HL-60/S4 treated with retinoic acid at 250 ng/mL for 4 days and 3 days (cell line): ENCODE measurements at regions not wholly inside any gene's neighbourhood (a gene's known extent, or its start where the extent isn't known, plus 50 kb on each side); places are given as distances from the start of the nearest gene placed in this dataset.
"Not testable (repeated sequence)": the region's sequence is repeated elsewhere in the genome, so short reads cannot be mapped to it uniquely, and the experiment has no call there.

ENCODE experiments used
- in situ Hi-C: fragments of 300-500 bp; cut with MboI; formaldehyde crosslinking; loops from 2 replicates; pipeline ENCODE4 v1.7.0; 2022; ENCODE audit warnings: low sequenced_read_pairs

DNA sequence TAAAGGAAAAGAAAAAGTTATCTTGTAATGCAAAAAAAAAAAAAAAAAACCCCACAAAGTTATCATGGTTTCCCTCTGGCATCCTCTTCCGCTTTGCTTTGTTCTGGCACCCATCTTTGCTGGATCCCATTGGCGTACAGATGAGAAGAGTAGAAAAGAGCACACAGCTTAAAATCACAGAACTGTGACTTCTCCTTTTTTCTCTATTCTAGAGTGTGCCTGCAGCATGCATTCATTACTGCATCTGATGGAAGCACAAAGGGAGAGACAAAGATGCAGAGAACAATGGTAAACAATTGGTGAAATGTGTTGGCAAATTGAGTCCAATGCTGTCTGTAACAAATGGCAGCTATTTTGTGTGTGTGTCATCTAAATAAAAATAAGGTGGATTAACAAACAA lies 440.8 kb upstream of the PIK3R1 start:
- in situ Hi-C loops = no loop called here

DNA sequence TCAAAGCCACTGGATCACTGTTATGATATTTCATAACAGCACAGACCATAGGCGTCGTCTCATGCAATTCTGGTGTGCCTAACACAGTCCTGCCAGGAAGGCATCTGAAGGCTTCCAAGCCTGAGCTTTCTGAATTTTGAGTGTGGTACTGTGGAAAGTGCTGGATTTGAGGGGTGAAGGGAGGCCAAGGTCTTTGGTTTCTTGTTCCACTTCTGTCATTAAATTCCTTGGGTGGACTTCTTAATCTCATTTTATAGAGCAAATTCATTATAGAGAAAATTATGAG lies 441.3 kb upstream of the PIK3R1 start:
- in situ Hi-C loops = no loop called here

DNA sequence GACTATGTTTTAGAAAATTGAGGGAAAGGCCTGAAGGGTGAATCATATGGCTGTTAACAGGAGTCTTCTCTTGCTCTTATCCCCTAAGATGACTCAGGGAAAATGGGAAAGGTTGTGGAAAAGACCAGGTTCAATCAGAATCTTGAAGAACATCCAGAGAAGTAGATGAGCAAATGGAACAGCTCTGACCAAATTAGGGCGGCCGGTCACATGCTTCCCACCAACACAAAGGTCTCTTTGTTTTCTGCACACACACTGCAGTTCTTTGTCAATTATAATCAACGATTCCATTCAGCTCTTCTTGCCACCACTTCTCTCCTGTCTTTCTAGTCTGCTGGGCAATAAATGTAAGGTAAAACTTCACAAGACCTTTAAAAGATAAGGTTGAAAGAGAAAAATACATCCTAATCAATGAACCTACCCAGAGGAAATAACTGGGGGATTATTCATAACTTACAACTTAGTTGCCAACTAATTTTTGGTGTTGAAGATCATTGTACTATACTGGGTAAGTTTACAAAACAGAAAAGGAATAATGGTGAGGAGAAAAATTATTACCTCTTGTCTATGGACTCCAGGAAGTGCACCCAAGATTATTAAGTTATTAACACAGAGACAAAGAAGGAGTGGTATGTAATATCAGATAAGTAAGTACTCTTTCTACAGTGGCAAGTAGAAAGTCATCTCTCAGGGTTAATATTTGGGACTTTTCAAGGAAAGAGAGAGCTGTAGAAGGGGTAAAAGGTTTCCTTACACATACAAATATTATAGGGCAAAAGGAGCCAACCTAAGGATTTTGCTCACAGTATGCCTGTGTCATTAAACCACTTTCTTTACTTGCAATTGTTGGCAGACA lies 441.9 kb upstream of the PIK3R1 start:
- in situ Hi-C loops = no loop called here

DNA sequence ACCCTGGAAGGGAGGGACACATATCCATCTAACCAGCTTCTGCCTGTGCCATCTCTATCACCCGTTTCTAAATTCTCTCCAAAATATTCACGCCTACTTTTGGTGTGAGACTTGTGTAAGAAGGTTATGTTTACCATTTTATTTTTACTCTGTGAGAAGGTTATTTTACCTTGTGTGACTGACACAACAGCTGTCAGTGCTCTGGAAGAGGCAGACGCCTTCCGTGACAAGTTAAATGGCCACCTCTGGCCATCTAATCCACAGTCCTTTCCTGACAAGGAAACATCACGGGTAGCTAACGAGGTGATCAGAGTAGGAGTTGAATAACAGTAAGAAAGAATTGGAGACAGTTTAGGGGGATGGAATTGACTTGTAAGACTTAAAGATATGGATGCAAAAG lies 443.8 kb upstream of the PIK3R1 start:
- in situ Hi-C loops = no loop called here

DNA sequence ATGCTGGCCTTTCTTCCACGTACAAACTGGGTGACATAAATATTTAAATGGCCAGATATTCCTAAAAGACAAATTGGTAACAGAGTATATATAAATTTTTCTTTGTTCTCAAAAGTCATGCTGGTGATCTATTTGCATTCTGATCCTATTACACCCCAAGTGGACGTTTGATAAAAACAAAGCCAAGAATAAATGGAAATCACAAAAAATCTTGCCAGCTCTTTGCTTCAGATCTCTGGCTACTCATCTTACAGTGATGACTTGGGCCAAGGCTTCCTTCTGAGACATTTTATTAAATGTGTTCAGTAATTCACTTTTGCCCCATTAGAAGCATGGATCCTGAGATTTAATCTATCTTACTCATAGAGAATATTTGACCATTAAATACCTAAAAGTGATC lies 444.3 kb upstream of the PIK3R1 start:
- in situ Hi-C loops = no loop called here

DNA sequence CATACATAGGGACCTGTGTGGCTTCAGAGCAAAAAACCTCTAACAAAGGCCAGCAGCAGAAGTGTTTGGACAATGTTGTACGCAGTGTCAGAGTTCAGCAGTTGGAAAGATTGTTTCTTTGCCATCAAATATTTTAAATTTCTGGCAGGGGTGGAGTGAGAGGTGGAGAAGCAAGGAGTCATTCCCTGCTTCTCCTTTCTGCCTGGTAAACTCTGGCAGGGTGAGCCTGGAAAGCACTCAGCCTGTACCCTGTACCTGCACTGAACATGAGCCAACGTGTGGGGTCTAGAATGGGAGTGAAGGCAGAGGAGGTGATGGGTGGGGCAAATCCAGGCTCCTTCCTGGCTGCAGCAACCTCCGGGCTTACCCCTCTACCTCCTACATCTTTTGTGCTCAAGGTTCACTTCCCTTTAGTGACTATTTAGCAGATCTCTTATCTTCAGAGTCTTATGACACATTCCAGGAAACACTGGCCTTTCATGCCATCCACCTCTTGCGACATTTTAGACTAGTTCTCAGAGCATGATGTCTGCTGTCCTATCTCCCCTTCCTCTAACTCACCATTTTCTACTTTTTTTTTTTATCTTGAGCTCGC lies 445.0 kb upstream of the PIK3R1 start:
- in situ Hi-C loops = no loop called here

DNA sequence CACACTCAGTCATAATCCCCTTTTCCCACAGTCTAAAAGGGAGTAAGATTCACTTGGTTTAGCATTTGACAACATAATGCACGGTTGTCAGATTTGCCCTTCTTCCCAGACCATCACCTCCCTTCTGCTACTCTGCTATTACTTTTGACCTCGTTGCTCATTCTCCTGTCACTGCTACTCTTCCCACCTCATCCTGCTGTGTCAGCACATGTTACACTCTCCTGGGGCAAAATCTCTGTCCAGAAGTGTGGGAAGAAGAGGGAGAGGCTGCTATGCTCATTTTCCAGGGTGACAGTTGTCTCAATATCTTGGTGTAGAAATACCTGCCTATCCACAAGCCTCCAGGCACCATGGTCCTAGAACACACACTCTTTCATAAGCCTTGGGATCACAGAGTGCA lies 449.9 kb upstream of the PIK3R1 start:
- in situ Hi-C loops = no loop called here

DNA sequence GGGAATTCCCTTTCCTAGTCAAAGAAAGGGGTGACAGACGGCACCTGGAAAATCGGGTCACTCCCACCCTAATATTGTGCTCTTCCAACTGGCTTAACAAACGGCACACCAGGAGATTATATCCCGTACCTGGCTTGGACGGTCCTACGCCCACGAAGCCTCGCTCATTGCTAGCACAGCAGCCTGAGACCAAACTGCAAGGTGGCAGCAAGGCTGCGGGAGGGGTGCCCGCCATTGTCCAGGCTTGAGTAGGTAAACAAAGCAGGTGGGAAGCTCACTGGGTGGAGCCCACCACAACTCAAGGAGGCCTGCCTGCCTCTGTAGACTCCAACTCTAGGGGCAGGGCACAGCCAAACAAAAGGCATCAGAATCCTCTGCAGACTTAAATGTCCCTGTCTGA lies 457.8 kb upstream of the PIK3R1 start:
- in situ Hi-C loops = not testable (repeated sequence)

DNA sequence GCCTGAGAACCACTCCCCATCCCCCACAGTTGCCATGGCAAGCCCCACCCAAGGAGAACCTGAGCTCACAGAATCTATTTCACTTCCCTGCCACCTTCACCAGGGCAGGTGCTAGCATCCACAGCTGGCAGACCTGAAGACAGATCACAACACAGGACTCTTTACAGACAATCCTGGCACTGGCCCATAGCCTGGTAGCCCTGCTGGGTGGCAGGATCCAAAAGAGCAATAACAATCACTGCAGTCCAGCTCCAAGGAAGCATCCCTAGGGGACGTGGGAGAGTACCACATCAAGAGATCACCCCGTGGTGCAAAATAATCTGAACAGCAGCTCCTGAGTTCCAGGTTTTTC lies 463.2 kb upstream of the PIK3R1 start:
- in situ Hi-C loops = no loop called here

DNA sequence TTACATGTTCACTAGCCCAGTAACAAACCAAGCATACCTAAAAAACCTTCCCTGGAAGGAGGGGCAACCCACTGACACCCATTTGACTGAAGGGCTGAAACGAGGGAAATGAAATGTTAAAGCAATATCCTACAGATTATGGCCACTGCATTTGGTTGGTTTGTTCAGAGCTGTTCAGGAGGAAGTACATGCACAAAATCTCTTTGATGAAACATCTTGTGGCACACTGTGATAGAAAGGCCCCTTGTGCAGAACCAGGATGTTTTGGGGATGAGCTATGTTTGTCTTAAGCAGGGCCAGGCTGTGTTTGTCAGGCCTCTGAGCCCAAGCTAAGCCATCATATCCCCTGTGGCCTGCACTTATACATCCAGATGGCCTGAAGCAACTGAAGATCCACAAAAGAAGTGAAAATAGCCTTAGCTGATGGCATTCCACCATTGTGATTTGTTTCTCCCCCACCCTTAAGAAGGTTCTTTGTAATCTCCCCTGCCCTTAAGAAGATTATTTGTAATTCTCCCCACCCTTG lies 467.3 kb upstream of the PIK3R1 start:
- in situ Hi-C loops = no loop called here

DNA sequence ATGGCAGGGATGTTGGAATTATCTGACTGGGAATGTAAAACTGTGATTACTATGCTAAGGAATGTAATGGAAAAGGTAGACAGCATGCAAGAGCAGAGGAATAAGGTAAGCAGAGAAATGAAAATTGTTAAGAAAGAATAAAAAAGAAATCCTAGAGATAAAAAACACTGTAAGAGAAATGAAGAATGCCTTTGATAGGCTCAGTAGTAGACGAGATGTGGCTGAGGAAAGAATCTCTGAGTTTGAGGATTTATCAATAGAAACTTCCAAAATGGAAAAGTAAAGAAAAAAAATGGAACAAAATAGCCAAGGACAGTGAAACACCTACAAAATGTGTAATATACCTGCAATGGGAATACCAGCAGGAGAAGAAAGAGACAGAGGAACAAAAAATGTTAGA lies 468.5 kb upstream of the PIK3R1 start:
- in situ Hi-C loops = no loop called here

DNA sequence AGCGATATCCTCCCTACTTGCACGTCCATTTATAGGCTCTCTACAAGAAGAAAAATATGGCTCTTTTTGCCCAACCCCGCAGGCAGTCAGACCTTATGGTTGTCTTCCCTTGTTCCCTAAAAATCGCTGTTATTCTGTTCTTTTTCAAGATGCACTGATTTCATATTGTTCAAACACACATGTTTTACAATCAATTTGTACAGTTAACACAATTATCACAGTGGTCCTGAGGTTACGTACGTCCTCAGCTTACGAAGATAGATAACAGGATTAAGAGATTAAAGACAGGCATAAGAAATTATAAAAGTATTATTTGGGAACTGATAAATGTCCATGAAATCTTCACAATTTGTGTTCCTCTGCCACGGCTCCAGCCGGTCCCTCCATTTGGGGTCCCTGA lies 468.9 kb upstream of the PIK3R1 start:
- in situ Hi-C loops = not testable (repeated sequence)

DNA sequence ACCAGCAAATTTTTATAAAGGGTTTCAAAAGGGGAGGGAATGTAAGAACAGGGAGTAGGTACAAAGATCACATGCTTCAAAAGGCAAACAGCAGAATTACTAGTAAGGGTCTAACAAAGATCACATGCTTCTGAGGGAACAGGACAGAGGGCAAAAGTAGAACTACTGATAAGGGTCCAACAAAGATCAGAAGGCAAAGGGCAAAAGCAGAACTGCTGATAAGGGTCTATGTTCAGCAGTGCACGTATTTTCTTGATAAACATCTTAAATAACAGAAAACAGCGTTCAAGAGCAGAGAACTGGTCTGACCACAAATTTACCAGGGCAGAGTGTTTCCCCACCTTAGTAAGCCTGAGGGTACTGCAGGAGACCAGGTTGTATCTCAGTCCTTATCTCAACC lies 469.5 kb upstream of the PIK3R1 start:
- in situ Hi-C loops = no loop called here

DNA sequence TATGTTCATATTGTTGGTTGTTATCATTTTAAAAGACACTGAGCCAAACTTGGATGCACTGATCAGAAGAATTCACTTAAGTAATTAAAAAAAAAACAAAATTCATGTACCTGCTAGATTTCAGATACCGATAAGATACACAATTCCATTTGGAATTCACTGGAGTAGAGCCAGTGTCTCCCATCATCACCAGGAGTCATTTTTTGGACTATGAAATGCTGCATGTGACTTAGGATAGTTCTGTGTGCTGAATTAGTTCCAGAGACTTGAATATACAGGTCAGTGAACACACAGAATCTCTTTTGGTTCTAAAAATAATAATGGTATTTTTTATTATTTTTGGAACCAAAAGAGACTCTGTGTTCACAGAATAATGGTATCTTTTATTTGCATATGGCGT lies 482.6 kb upstream of the PIK3R1 start:
- in situ Hi-C loops = no loop called here

DNA sequence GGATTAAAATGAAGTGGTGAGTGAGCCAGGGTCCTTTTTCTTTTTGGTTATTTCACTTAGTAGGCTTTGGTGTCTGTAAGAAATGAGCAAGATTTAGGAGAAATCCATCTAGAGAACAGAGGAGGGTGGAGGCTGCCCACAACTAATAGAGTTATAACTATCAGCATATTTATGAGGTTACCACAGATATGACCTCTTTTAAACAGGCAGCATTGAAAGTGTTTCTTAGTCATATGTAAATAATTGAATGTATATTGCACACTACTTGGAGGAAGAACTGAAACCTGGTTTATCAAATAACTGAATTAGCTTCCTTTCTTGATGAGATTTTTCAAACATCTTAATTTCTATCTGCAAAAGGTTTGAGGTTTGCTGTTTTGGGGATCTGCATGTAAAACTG lies 483.1 kb upstream of the PIK3R1 start:
- in situ Hi-C loops = no loop called here

DNA sequence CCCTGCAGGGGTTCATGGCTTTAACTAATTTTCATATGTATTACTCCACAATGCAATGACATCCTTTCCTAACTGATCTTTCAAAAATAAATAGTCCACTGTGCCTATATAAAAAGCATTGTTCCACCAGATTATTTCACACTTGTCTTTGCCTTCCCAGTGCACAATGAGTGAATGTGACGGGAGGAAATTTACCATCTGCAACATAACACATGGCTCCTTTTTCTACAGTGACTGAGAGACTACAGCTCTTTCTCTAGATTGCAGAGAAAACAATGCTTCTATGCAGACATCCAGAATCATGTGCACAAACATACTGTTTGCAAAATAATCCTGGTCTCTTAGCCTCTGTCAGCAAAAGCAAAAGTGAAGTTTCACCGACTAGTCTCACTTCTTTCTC lies 483.7 kb upstream of the PIK3R1 start:
- in situ Hi-C loops = no loop called here

DNA sequence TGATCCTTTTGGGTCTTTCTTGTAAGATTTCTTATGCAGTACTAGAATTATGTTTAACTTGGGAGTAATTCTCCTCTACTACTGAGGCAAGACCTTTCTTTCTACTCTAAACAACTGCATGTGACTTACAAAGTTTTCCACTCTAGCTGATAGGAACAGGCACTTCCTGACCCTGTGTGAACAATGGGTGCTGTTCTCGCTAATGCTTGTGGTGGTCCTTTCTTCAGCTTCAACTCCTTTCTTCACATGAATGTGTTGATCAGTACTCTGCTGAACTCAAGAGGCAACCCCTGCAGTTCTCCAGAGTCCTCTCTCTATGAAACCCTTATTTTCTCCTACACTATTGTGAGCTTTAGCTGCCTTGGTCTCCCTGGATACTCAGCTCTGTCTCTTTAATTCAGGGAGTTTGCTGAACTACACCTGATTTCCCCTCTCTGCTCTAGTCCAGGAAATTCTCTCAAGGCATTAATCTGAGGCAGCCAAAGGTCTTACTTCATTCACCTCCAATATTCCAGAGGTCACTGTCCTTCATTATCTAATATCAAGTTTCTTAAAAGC lies 484.6 kb upstream of the PIK3R1 start:
- in situ Hi-C loops = no loop called here

DNA sequence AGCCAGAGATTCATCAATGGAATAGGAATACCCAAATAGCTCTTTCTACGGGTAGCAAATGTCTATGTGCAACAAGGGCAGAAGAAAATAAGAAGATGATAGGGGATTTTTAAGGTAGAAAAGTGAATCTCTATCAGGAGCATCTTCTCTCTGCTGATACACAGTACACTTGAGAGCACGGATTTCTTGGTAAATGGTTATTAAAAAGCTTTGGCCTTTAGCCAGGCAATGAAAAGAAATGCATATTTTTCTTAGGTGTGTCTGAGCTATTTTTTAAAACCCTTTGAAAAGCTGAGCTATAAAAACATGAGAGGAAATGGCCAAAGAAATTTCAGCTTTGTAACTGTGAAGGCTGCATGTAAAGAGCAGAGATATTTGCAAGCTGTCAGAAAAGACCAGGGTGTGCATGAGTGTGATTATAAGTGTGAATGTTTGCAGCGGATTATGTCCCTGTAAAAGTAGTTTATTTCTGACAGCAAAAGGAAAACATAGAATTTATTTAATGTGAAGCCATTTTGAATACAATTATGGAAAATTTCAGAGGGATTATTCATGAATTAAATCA lies 487.1 kb upstream of the PIK3R1 start:
- in situ Hi-C loops = no loop called here

DNA sequence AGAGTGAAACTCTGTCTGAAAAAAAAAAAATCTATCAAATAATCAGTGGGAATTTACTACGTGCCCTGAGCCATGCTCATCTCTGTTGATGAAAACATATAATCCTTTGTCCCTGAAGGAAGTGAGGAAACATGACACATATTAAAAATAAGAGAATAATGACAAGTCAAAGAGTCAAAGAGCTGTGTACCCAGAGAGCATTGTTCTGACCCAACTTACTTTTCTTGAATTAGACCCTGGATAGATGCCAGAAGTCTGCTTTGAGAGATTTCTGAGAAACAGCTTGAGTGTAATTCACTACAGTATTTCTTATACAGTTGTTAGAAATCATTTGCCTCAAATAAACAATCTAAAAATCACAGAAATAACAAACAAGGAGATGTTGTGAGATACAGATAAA lies 490.0 kb upstream of the PIK3R1 start:
- in situ Hi-C loops = no loop called here

DNA sequence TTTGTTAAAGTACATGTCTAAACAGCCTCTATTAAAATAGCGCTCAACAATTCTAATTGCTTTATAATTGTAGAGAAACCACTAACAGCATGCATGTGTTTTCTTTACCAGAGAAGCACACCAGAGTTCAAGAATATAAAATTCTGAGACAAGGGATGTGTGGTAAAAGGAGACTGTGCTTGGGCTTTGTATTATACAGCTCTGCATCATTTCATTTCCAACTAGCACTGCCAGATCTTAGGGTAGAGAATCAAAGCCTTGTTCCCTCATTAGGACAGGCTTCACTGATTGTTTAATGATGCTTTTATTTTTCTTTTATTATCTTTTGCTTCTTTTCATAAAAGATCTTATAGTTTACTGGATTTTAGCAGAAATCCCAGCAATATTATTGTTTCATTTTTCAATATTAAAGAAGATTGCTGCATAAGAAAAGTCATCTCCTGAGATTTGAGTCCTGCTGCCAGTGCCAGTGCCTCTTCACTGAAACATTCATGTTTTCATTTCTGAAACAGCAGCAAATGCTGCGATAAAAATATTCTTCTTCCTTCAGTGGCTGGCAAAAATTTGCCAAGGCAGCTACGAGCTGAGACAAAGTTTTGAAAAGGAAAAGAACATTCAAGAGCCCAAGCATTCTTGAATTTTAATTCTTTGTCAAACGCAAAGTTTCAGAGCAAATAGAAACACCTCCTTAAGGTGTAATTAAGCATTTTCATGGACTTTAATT lies 491.0 kb upstream of the PIK3R1 start:
- in situ Hi-C loops = no loop called here

DNA sequence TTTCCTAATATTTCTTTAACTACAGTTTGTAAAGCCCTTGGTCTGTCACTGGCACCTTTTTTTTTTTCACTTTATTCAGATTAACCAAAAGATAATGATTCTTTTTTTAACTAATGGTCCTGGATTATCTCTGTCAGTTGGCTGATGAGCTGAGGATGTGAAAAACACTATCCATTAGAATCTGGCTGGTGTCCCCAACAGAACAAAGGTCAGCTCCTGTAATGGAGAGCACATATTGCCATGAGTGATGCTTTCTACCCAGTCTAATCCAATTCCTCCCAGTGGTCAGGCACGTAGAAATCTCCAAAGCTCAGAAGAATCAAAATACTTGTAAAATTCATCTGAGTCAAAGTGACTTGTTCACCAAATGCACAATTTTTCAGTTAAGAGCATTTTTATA lies 491.7 kb upstream of the PIK3R1 start:
- in situ Hi-C loops = no loop called here

DNA sequence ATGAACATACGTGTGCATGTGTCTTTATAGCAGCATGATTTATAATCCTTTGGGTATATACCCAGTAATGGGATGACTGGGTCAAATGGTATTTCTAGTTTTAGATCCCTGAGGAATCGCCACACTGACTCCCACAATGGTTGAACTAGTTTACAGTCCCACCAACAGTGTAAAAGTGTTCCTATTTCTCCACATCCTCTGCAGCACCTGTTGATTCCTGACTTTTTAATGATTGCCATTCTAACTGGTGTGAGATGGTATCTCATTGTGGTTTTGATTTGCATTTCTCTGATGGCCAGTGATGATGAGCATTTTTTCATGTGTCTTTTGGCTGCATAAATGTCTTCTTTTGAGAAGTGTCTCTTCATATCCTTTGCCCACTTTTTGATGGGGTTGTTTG lies 493.0 kb upstream of the PIK3R1 start:
- in situ Hi-C loops = not testable (repeated sequence)
